Duodenal mucosa (tissue), 2 donors: ENCODE measurements at regions not wholly inside any gene's neighbourhood (a gene's known extent, or its start where the extent isn't known, plus 50 kb on each side); places are given as distances from the start of the nearest gene placed in this dataset.
"Not testable (repeated sequence)": the region's sequence is repeated elsewhere in the genome, so short reads cannot be mapped to it uniquely, and the experiment has no call there.

Experiments used
- H3K27ac ChIP-seq: one replicate; pipeline ENCODE4 v1.7.0; 2013; ENCODE audit warnings: low read depth, low read length
- H3K27me3 ChIP-seq, 2 donors: one replicate each; pipeline ENCODE4 v1.7.0; 2013; ENCODE audit warnings: low read length in 2 of 2, control low read depth in 1 of 2; ENCODE audit not compliant: insufficient read depth in 2 of 2, control insufficient read depth in 1 of 2
- H3K36me3 ChIP-seq, 2 donors: one replicate each; pipeline ENCODE4 v1.7.0; 2013; ENCODE audit warnings: low read length in 2 of 2, control low read depth in 1 of 2; ENCODE audit not compliant: insufficient read depth in 2 of 2, control insufficient read depth in 1 of 2
- H3K4me1 ChIP-seq, 2 donors: one replicate each; pipeline ENCODE4 v1.7.0; 2013; ENCODE audit warnings: low read length in 2 of 2, control low read depth in 1 of 2; ENCODE audit not compliant: insufficient read depth in 2 of 2, control insufficient read depth in 1 of 2
- H3K4me3 ChIP-seq, 2 donors: one replicate each; pipeline ENCODE4 v1.7.0; 2013; ENCODE audit warnings: low read length in 2 of 2, low read depth in 1 of 2
- H3K9ac ChIP-seq, 2 donors: one replicate each; pipeline ENCODE4 v1.7.0; 2013; ENCODE audit warnings: low read length in 2 of 2, low read depth in 1 of 2
- H3K9me3 ChIP-seq, 2 donors: one replicate each; pipeline ENCODE4 v1.7.0; 2013; ENCODE audit warnings: low read length in 2 of 2, control low read depth in 1 of 2; ENCODE audit not compliant: control insufficient read depth in 1 of 2

- H3K9me3 ChIP-seq = peaks cover 28 to 35% of the 10 kb centered on the region in 2 donors
- not testable (repeated sequence) for H3K4me1 ChIP-seq, H3K27ac ChIP-seq, H3K9ac ChIP-seq, H3K36me3 ChIP-seq, H3K27me3 ChIP-seq, H3K4me3 ChIP-seq
These were observed 185.5 kb downstream of the UBE3A start for GRCh38 chr15:25253048-25253973.

DNA sequence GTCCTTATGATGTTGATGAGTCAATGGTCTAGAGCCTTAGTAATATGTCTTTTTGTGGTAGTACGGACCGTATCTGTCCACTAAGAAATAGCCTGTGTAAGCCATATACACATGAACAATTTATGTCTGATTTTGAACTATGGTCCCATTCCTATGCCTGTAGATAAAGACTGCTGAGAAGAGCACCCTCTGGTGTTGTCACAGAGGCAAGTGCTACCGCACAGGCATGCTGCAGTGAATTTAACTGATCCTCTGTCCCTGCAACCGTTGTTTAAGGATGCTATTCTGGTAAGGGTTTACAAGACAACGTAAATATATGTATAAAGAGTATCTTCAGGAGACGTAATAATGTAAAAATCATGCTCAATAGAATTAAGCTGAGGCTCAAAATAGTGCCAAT is 170.7 kb downstream of the UBE3A start:
- Histone ChIP-seq H3K27ac (no peak overlapping the region), H3K4me1 (no peaks in the 10 kb centered on the region)

More for the DNA sequence above, 170.7 kb downstream of the UBE3A start:
- Histone ChIP-seq H3K9ac (no peak overlapping the region), H3K9me3 (peaks cover 0 to 3% of the 10 kb centered on the region in 2 donors), H3K36me3 (no peaks in the 10 kb centered on the region), H3K4me3 (no peak overlapping the region), H3K27me3 (no peaks in the 10 kb centered on the region)
